GM12872 (cell line): ENCODE measurements at regions not wholly inside any gene's neighbourhood (a gene's known extent, or its start where the extent isn't known, plus 50 kb on each side); places are given as distances from the start of the nearest gene placed in this dataset.

Experiments used
- TF ChIP-seq, protein P1 (sequence below): IDR thresholded peaks from 3 replicates; pipeline ENCODE4 v1.5.1; 2011; ENCODE audit warnings: low read depth, mild to moderate bottlenecking, low read length, moderate library complexity; ENCODE audit not compliant: insufficient read depth

DNA sequence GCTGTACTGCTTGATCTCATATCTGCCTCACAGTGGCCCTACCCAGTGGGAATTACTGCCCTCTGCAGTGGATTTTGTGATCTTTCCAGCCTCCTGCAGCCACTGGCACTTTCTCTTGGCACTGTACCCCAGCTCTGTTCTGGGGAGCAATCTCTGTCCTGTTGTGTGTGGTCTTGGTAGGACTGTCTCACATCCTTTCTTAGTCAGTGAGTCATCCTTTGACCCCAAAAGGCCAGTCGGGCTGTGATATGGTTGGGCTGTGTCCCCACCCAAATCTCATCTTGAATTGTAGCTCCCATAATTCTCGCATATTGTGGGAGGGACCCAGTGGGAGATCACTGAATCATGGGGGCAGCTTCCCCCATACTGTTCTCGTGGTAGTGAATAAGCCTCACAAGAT, 133.3 kb upstream of the TPM1 start:
- TF ChIP-seq, protein P1, sequence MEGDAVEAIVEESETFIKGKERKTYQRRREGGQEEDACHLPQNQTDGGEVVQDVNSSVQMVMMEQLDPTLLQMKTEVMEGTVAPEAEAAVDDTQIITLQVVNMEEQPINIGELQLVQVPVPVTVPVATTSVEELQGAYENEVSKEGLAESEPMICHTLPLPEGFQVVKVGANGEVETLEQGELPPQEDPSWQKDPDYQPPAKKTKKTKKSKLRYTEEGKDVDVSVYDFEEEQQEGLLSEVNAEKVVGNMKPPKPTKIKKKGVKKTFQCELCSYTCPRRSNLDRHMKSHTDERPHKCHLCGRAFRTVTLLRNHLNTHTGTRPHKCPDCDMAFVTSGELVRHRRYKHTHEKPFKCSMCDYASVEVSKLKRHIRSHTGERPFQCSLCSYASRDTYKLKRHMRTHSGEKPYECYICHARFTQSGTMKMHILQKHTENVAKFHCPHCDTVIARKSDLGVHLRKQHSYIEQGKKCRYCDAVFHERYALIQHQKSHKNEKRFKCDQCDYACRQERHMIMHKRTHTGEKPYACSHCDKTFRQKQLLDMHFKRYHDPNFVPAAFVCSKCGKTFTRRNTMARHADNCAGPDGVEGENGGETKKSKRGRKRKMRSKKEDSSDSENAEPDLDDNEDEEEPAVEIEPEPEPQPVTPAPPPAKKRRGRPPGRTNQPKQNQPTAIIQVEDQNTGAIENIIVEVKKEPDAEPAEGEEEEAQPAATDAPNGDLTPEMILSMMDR = no peak

DNA sequence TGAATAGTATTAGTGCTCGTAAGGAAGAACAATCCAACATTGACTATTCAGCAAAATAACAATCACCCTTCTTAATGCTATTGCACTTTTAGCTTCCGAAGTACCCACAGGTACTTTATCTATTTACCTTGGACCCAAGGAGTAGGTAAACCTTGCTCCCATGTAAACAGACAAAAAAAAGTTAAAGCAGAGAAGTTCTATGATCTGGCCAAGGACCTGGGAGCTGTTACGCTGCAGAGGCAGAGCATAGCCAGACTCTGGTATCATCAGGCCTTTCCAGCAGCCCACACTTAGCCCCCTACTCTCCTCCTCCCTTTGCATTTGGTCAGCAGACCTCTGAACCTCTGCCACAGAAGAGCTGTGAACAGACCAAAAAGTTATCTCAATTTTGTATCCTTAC, 130.3 kb upstream of the TPM1 start:
- TF ChIP-seq, protein P1 = no peak

DNA sequence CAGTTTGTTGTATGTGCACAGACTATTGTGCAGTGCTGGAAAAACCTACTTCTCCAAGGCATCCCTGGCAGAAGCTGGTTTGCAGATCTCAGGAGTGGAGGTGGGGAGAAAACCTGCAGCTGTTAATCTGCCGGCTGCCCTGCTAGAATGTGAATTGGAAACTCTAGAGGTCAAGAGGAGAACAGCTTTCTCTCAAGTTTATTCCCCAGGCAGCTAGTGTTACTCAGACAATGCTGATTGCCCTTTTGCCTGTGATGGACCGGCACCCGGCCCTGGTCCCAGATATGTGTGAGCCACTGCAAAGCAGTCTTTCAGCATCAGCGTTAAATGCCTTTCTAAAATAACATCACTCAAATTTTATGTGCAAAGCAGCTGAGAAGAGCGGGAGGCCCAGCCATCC, 129.7 kb upstream of the TPM1 start:
- TF ChIP-seq, protein P1 = no peak

DNA sequence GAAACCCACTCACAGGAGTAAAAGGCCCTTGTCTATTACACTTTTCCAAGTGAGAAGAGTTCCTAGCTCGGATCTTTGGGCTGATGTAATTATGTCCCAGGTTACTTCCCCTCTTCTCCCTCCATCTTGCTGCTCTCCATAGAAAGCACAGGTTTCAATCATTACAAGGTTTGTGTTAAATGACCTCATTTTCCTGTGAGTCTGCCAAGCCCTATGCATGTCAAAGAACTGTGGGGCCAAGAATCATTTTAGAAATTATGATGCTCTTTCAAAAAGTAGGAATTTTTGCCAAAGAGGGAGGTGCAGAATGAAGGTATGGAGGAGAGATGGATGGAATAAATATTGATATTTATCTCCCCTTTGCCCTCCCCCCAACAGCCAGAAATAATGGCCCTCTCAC, 129.3 kb upstream of the TPM1 start:
- TF ChIP-seq, protein P1 = no peak

DNA sequence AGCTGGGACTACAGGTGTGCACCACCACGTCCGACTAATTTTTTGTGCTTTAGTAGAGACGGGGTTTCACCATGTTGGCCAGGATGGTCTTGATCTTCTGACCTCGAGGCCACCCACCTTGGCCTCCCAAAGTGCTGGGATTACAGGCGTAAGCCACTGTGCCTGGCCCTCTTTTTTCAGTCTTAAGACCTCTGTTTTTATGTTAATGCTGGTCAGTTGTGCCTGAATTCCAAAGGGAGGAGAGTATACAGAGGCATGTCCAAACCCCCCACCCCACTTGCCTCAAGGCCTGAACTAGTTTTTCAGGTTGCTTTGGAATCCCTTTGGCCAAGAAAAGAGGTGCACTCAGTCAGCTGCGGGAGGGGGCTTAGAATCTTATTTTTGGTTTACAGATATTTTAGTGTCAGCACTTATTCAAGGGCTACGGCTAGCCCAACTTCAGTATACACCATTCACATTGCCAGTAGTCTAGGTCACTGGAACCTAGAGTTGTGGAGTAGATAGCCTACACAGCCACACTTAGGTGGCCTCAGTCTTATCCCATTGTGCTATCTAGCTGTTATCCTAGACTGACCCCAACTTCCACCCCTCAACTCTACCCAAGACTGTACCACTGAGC, 128.0 kb upstream of the TPM1 start:
- TF ChIP-seq, protein P1 = no peak

DNA sequence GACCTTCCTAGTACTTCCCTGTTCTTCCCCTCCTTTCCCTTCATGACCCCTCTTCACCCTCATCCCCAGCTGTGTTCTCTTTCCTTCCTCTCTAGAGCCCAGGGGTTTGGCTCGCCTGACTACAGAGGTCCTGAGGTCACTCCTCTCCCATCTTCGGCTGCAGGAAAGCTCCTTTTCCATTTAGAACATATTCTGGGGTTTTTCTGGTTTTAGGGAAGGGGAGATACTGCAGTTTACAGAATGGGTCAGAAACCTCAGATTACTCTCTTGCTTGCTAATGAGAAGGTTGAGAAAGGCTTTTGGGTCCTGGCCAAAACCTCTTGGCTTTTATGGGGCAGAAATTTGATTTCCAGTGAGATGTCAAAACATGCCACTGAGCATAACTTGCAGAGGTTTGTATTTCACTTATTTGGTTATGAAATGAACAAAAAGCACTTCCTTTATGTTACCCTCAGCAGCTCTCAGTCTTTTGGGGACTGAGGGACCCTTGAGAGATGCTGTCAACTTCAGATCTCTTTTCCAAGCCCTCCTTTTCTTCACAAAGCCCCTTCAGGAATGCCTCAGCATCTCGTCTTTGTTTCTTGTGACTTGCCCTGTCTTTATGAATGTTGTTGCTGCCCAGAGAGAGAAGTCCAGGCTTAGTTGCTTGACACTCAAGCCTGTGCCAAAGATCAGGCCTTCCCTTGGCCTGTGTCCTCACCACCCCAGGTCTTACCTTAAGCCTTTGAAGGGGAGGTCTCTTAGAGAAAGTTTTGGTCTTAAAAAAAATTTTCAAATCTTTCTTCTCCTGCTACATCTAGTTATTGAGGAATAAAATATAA, 121.7 kb upstream of the TPM1 start:
- TF ChIP-seq, protein P1 = no peak

DNA sequence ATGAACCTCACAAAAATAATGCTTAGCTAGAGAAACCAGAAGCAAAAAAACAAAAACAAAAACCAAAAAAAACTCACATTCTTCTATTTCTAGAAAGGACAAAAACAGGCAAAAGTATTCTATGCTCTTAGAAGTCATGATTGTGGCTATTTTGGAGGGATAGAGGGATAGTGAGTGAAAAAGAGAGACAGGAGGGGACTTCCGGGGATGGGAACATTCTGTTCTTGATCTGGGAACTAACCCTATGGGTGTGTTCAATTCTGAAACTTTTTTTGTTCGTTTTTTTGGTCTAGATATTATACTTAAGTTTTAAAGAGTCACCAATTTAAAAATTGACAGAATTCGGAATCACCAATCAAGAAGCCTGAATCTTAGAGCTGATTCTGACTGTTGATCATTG, 120.0 kb upstream of the TPM1 start:
- TF ChIP-seq, protein P1 = no peak
